ENCODE measurements at regions not wholly inside any gene's neighbourhood (a gene's known extent, or its start where the extent isn't known, plus 50 kb on each side); places are given as distances from the start of the nearest gene placed in this dataset.

GRCh38 chr15:35667908-35668307 lies 121.9 kb upstream of the DPH6 start:
- H3K27ac ChIP-seq, result no peak overlapping the region
- no peaks in the 10 kb centered on the region for H3K27me3 ChIP-seq
- H3K9me3 ChIP-seq, result no peaks in the 10 kb centered on the region
- 44 to 70% methylated on average over 1 of the region's 1 CpG for WGBS, 2 donors
- peaks cover 0 to 25% (median 13%) of the 10 kb centered on the region in 3 donors for H3K4me1 ChIP-seq
- intact Hi-C loops (cut with DNase I), result no loop called here
- H3K4me3 ChIP-seq, result no peak overlapping the region
- DNase-seq, result no peak
- H3K36me3 ChIP-seq, result no peaks in the 10 kb centered on the region
- TF ChIP-seq POLR2A (IDR thresholded peaks at IDR 0.05) (no peak), CTCF (IDR thresholded peaks at IDR 0.05) (no peak)

GRCh38 chr15:35669021-35669420 lies 123.1 kb upstream of the DPH6 start:
- no peak for DNase-seq
- H3K4me3 ChIP-seq, result no peak overlapping the region
- H3K27ac ChIP-seq, result no peak overlapping the region
- H3K4me1 ChIP-seq, result peaks cover 0 to 25% (median 13%) of the 10 kb centered on the region in 3 donors
- TF ChIP-seq POLR2A (IDR thresholded peaks at IDR 0.05) (no peak), CTCF (IDR thresholded peaks at IDR 0.05) (no peak)
- intact Hi-C loops (cut with DNase I), result no loop called here
- 70 to 84% methylated on average over 3 of the region's 3 CpGs for WGBS, 2 donors
- H3K27me3 ChIP-seq, result no peaks in the 10 kb centered on the region
- H3K9me3 ChIP-seq, result no peaks in the 10 kb centered on the region
- no peaks in the 10 kb centered on the region for H3K36me3 ChIP-seq

GRCh38 chr15:35669432-35670045 lies 123.6 kb upstream of the DPH6 start:
- H3K27me3 ChIP-seq, result no peaks in the 10 kb centered on the region
- H3K36me3 ChIP-seq, result no peaks in the 10 kb centered on the region
- no peak for DNase-seq
- H3K4me1 ChIP-seq, result peaks cover 0 to 25% (median 13%) of the 10 kb centered on the region in 3 donors
- H3K27ac ChIP-seq, result no peak overlapping the region
- 83 to 89% methylated on average over 5 of the region's 5 CpGs for WGBS, 2 donors
- no peak overlapping the region for H3K4me3 ChIP-seq
- TF ChIP-seq POLR2A (IDR thresholded peaks at IDR 0.05) (no peak), CTCF (IDR thresholded peaks at IDR 0.05) (no peak)
- intact Hi-C loops (cut with DNase I), result no loop called here
- no peaks in the 10 kb centered on the region for H3K9me3 ChIP-seq

GRCh38 chr15:35671197-35671596 lies 125.2 kb upstream of the DPH6 start:
- TF ChIP-seq CTCF (IDR thresholded peaks at IDR 0.05), result no peak
- TF ChIP-seq POLR2A (IDR thresholded peaks at IDR 0.05), result no peak
- no peak for DNase-seq
- Histone ChIP-seq H3K36me3 (no peaks in the 10 kb centered on the region), H3K4me3 (no peak overlapping the region), H3K4me1 (peaks cover 0 to 33% (median 13%) of the 10 kb centered on the region in 3 donors), H3K9me3 (no peaks in the 10 kb centered on the region), H3K27ac (no peak overlapping the region), H3K27me3 (no peaks in the 10 kb centered on the region)
- intact Hi-C loops (cut with DNase I), result no loop called here

- H3K36me3 ChIP-seq, result no peaks in the 10 kb centered on the region
- 53 to 65% methylated on average over 1 of the region's 1 CpG for WGBS, 2 donors
- H3K27me3 ChIP-seq, result no peaks in the 10 kb centered on the region
- H3K4me3 ChIP-seq, result no peak overlapping the region
- DNase-seq, result no peak
- H3K27ac ChIP-seq, result no peak overlapping the region
- peaks cover 0 to 28% (median 11%) of the 10 kb centered on the region in 3 donors for H3K4me1 ChIP-seq
- TF ChIP-seq CTCF (IDR thresholded peaks at IDR 0.05) (no peak), POLR2A (IDR thresholded peaks at IDR 0.05) (no peak)
- no peaks in the 10 kb centered on the region for H3K9me3 ChIP-seq
- intact Hi-C loops (cut with DNase I), result no loop called here
These were observed 126.0 kb upstream of the DPH6 start for GRCh38 chr15:35671981-35672380.

Measured in esophagus squamous epithelium (tissue), 5 donors.